ENCODE measurements at regions not wholly inside any gene's neighbourhood (a gene's known extent, or its start where the extent isn't known, plus 50 kb on each side); places are given as distances from the start of the nearest gene placed in this dataset.

DNA sequence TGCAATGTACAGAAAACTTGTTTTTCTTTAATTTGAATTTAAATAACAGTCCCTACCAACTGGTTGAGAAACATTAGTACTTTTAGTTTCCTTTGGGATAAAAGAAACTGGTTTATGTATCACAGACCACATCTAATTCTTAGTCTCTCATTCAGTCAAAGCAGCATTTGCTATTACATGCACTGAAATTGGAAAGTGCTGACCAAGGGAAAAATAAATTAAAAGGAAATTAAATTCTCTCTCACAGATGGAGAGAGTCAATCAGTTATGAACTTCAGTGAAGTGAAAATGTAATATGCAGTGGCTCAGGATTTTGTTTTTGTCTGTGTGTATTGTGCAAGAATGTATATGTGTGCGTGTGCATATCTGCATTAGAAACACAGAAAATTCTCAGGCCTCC lies 121.7 kb downstream of the TUSC1 start:
- Histone ChIP-seq H3K4me3 (no peak overlapping the region), H3K4me1 (no peaks in the 10 kb centered on the region), H3K36me3 (ENCODE audit: insufficient read depth in 1 of 2, low read depth in 1 of 2) (no peaks in the 10 kb centered on the region), H3K27me3 (ENCODE audit: insufficient read depth in 3 of 3, low read length in 2 of 3) (no peaks in the 10 kb centered on the region), H3K9me3 (no peaks in the 10 kb centered on the region), H3K27ac (no peak overlapping the region)
- TF ChIP-seq, protein P1, sequence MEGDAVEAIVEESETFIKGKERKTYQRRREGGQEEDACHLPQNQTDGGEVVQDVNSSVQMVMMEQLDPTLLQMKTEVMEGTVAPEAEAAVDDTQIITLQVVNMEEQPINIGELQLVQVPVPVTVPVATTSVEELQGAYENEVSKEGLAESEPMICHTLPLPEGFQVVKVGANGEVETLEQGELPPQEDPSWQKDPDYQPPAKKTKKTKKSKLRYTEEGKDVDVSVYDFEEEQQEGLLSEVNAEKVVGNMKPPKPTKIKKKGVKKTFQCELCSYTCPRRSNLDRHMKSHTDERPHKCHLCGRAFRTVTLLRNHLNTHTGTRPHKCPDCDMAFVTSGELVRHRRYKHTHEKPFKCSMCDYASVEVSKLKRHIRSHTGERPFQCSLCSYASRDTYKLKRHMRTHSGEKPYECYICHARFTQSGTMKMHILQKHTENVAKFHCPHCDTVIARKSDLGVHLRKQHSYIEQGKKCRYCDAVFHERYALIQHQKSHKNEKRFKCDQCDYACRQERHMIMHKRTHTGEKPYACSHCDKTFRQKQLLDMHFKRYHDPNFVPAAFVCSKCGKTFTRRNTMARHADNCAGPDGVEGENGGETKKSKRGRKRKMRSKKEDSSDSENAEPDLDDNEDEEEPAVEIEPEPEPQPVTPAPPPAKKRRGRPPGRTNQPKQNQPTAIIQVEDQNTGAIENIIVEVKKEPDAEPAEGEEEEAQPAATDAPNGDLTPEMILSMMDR (IDR thresholded peaks at IDR 0.05): no peak
- intact Hi-C loops (cut with DNase I): loop anchor here in 1 of 2 donors (10.0 kb wide), 1 partner anchor 168 kb away; no protein-coding TSS in a partner anchor
- WGBS, 3 donors: 84 to 92% (median 91%) methylated on average over 1 of the region's 1 CpG
- no peak for DNase-seq
- no peak for ATAC-seq

- Histone ChIP-seq H3K27ac (no peak overlapping the region), H3K36me3 (ENCODE audit: insufficient read depth in 1 of 2, low read depth in 1 of 2) (no peaks in the 10 kb centered on the region), H3K4me1 (no peaks in the 10 kb centered on the region), H3K27me3 (ENCODE audit: insufficient read depth in 3 of 3, low read length in 2 of 3) (no peaks in the 10 kb centered on the region), H3K9me3 (no peaks in the 10 kb centered on the region), H3K4me3 (no peak overlapping the region)
- WGBS, 3 donors: 43 to 50% (median 49%) methylated on average over 3 of the region's 3 CpGs
- intact Hi-C loops (cut with DNase I): no loop called here
- ATAC-seq (no peak), DNase-seq (no peak)
- TF ChIP-seq, protein P1 (IDR thresholded peaks at IDR 0.05): no peak
Measured at GRCh38 chr9:25548847-25549246, 129.4 kb downstream of the TUSC1 start.

DNA sequence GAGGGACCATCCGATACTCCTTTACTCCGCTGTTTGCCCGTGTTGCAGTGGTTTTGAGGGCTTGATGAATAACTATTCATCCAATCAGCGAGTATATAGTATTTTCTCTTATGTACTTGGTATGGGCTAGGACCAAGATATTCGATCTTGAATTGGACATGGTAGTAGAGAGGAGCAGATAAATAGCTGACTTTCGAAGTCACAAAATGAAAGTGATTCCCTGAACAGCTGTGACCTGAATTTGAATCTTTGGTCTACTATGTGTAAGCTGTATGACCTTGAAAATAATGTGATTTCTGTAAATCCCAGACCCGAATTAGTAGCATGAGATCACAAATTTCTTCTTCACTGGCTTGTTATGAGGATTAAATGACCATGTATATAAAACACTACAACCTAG lies 134.4 kb downstream of the TUSC1 start:
- DNase-seq (no peak), ATAC-seq (no peak)
- 68 to 78% (median 69%) methylated on average over 7 of the region's 7 CpGs for WGBS, 3 donors
- Histone ChIP-seq H3K4me1 (no peaks in the 10 kb centered on the region), H3K4me3 (no peak overlapping the region), H3K9me3 (no peaks in the 10 kb centered on the region), H3K36me3 (ENCODE audit: insufficient read depth in 1 of 2, low read depth in 1 of 2) (no peaks in the 10 kb centered on the region), H3K27ac (no peak overlapping the region), H3K27me3 (ENCODE audit: insufficient read depth in 3 of 3, low read length in 2 of 3) (no peaks in the 10 kb centered on the region)
- TF ChIP-seq, protein P1 (IDR thresholded peaks at IDR 0.05): no peak
- intact Hi-C loops (cut with DNase I): no loop called here

GRCh38 chr9:25542319-25542718 lies 135.9 kb downstream of the TUSC1 start:
- 86 to 90% (median 86%) methylated on average over 8 of the region's 8 CpGs for WGBS, 3 donors
- intact Hi-C loops (cut with DNase I): no loop called here
- no peaks in the 10 kb centered on the region for H3K27me3 ChIP-seq (ENCODE audit: insufficient read depth in 3 of 3, low read length in 2 of 3)
- no peaks in the 10 kb centered on the region for H3K36me3 ChIP-seq (ENCODE audit: insufficient read depth in 1 of 2, low read depth in 1 of 2)
- H3K9me3 ChIP-seq: no peaks in the 10 kb centered on the region
- H3K27ac ChIP-seq: no peak overlapping the region
- H3K4me1 ChIP-seq: no peaks in the 10 kb centered on the region
- TF ChIP-seq, protein P1 (IDR thresholded peaks at IDR 0.05): no peak
- no peak for ATAC-seq
- no peak overlapping the region for H3K4me3 ChIP-seq
- no peak for DNase-seq

DNA sequence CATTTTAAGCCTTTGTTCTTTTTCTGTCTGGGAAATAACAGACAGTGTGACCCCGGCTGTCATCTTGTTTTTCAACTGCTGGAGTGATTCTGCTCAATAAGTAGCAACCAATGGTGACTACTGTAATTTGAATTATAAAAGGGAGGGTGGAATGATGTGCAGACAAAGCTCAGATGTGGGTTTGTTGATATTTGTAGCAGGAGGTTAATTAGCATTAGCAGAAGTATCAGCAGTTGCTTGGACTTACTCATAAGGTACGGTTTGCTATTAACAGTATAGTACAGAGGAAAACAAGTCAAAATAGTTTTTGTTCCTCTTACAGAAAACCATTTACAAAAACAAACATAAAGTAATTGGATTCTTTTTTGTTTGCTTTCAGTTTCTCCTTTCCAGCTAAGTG lies 140.4 kb downstream of the TUSC1 start:
- H3K4me1 ChIP-seq: no peaks in the 10 kb centered on the region
- ATAC-seq (no peak), DNase-seq (no peak)
- intact Hi-C loops (cut with DNase I): no loop called here
- no peak overlapping the region for H3K4me3 ChIP-seq
- no peaks in the 10 kb centered on the region for H3K36me3 ChIP-seq (ENCODE audit: insufficient read depth in 1 of 2, low read depth in 1 of 2)
- TF ChIP-seq, protein P1 (IDR thresholded peaks at IDR 0.05): no peak
- no peaks in the 10 kb centered on the region for H3K9me3 ChIP-seq
- no peaks in the 10 kb centered on the region for H3K27me3 ChIP-seq (ENCODE audit: insufficient read depth in 3 of 3, low read length in 2 of 3)
- H3K27ac ChIP-seq: no peak overlapping the region
- 70 to 77% (median 74%) methylated on average over 2 of the region's 2 CpGs for WGBS, 3 donors

Data from psoas muscle (tissue), 7 donors.